Endodermal cell (in vitro differentiated cells): ENCODE measurements at regions not wholly inside any gene's neighbourhood (a gene's known extent, or its start where the extent isn't known, plus 50 kb on each side); places are given as distances from the start of the nearest gene placed in this dataset.

Experiments used
- DNase-seq: peaks from one replicate; pipeline ENCODE4 v3.0.0-alpha.2; 2017
- H3K27ac ChIP-seq: 2 replicates; pipeline ENCODE4 v1.5.1; 2013; ENCODE audit warnings: mild to moderate bottlenecking, low read depth, low read length, moderate library complexity
- H3K27me3 ChIP-seq: 2 replicates; pipeline ENCODE4 v1.6.1; 2013; ENCODE audit warnings: mild to moderate bottlenecking, low read length, moderate library complexity; ENCODE audit not compliant: insufficient read depth, control insufficient read depth, poor library complexity, severe bottlenecking
- H3K36me3 ChIP-seq: 2 replicates; pipeline ENCODE4 v1.7.0; 2013; ENCODE audit warnings: mild to moderate bottlenecking, low read length, moderate library complexity; ENCODE audit not compliant: control insufficient read depth, insufficient read depth
- H3K4me1 ChIP-seq: one replicate; pipeline ENCODE4 v1.7.0; 2013; ENCODE audit warnings: low read length; ENCODE audit not compliant: control insufficient read depth, insufficient read depth
- H3K4me3 ChIP-seq: 2 replicates; pipeline ENCODE4 v1.5.1; 2013; ENCODE audit warnings: mild to moderate bottlenecking, low read length, moderate library complexity
- H3K9ac ChIP-seq: 2 replicates; pipeline ENCODE4 v1.6.1; 2013; ENCODE audit warnings: mild to moderate bottlenecking, low read length, moderate library complexity; ENCODE audit not compliant: poor library complexity, severe bottlenecking; ENCODE audit errors: extremely low read depth
- H3K9me3 ChIP-seq: 2 replicates; pipeline ENCODE4 v1.6.1; 2013; ENCODE audit warnings: mild to moderate bottlenecking, low read length, moderate library complexity; ENCODE audit not compliant: control insufficient read depth
- H3K27ac Mint-ChIP-seq: 2 replicates; pipeline ENCODE4 v1.8.0; 2020; ENCODE audit warnings: mixed read lengths
- H3K27me3 Mint-ChIP-seq: 2 replicates; pipeline ENCODE4 v1.8.0; 2021; ENCODE audit warnings: mild to moderate bottlenecking, mixed read lengths; ENCODE audit not compliant: insufficient read depth
- H3K36me3 Mint-ChIP-seq: 2 replicates; pipeline ENCODE4 v1.8.0; 2020; ENCODE audit warnings: low read depth, mixed read lengths
- H3K4me1 Mint-ChIP-seq: 2 replicates; pipeline ENCODE4 v1.8.0; 2020; ENCODE audit warnings: mixed read lengths
- H3K4me3 Mint-ChIP-seq: 2 replicates; pipeline ENCODE4 v1.8.0; 2020; ENCODE audit warnings: mild to moderate bottlenecking, moderate library complexity, mixed read lengths
- H3K9me3 Mint-ChIP-seq: 2 replicates; pipeline ENCODE4 v1.8.0; 2020; ENCODE audit warnings: mild to moderate bottlenecking, mixed read lengths
- CTCF ChIP-seq: fragments of 200-600 bp; sonication (generic); conservative IDR thresholded peaks from 2 replicates; pipeline ENCODE4 v1.5.0; 2021; ENCODE audit warnings: antibody characterized with exemption, mild to moderate bottlenecking
- WGBS, 2 experiments: methylation state at CpG; one replicate each; pipeline versions ENCODE4 v1.1.5 to v1.1.7; 2013; ENCODE audit warnings: missing lambda C conversion rate in 2 of 2, mixed read lengths in 1 of 2; ENCODE audit not compliant: insufficient coverage in 1 of 2, insufficient read length in 1 of 2; 5-methylcytosine and 5-hydroxymethylcytosine counted together

GRCh38 chr3:87788516-87788915 is 270.3 kb downstream of the CGGBP1 start:
- peaks cover 33% of the 10 kb centered on the region for H3K27me3 Mint-ChIP-seq
- no peak overlapping the region for H3K4me3 ChIP-seq
- no peak for TF ChIP-seq CTCF
- H3K9me3 ChIP-seq: no peaks in the 10 kb centered on the region
- peaks cover 5% of the 10 kb centered on the region for H3K4me1 Mint-ChIP-seq
- H3K4me3 Mint-ChIP-seq: no peak overlapping the region
- H3K27ac Mint-ChIP-seq: no peak overlapping the region
- no peaks in the 10 kb centered on the region for H3K36me3 Mint-ChIP-seq
- H3K27ac ChIP-seq: no peak overlapping the region
- H3K9ac ChIP-seq: no peak overlapping the region
- H3K36me3 ChIP-seq: no peaks in the 10 kb centered on the region
- no peak for DNase-seq
- H3K4me1 ChIP-seq: no peaks in the 10 kb centered on the region
- no peaks in the 10 kb centered on the region for H3K9me3 Mint-ChIP-seq
- peaks cover 30% of the 10 kb centered on the region for H3K27me3 ChIP-seq
- 63 to 79% methylated on average over 1 to 4 of the region's 4 CpGs for WGBS, 2 experiments

GRCh38 chr3:87780811-87781210 is 278.0 kb downstream of the CGGBP1 start:
- no peak overlapping the region for H3K4me3 ChIP-seq
- peaks cover 8% of the 10 kb centered on the region for H3K9me3 ChIP-seq
- H3K4me1 ChIP-seq: no peaks in the 10 kb centered on the region
- Mint-ChIP-seq H3K27ac (no peak overlapping the region), H3K27me3 (peaks cover 2% of the 10 kb centered on the region), H3K36me3 (no peaks in the 10 kb centered on the region), H3K4me1 (no peaks in the 10 kb centered on the region), H3K4me3 (no peak overlapping the region), H3K9me3 (no peaks in the 10 kb centered on the region)
- no peaks in the 10 kb centered on the region for H3K27me3 ChIP-seq
- no peak for TF ChIP-seq CTCF
- no peak overlapping the region for H3K27ac ChIP-seq
- 86% methylated on average over 2 of the region's 2 CpGs; no CpG with 5 or more reads in 1 of the 2 experiments for WGBS, 2 experiments
- no peaks in the 10 kb centered on the region for H3K36me3 ChIP-seq
- H3K9ac ChIP-seq: no peak overlapping the region
- no peak for DNase-seq

GRCh38 chr3:87778876-87779275 is 279.9 kb downstream of the CGGBP1 start:
- Histone ChIP-seq H3K4me3 (no peak overlapping the region), H3K27me3 (no peaks in the 10 kb centered on the region), H3K9ac (no peak overlapping the region), H3K4me1 (no peaks in the 10 kb centered on the region), H3K9me3 (peaks cover 8% of the 10 kb centered on the region), H3K27ac (no peak overlapping the region), H3K36me3 (no peaks in the 10 kb centered on the region)
- Mint-ChIP-seq H3K4me1 (no peaks in the 10 kb centered on the region), H3K27me3 (peaks cover 2% of the 10 kb centered on the region), H3K4me3 (no peak overlapping the region), H3K9me3 (no peaks in the 10 kb centered on the region), H3K36me3 (no peaks in the 10 kb centered on the region), H3K27ac (no peak overlapping the region)
- no CpG with 5 or more reads among the region's 1 CpG for WGBS, 2 experiments
- TF ChIP-seq CTCF: no peak
- DNase-seq: no peak
